ENCODE measurements at regions not wholly inside any gene's neighbourhood (a gene's known extent, or its start where the extent isn't known, plus 50 kb on each side); places are given as distances from the start of the nearest gene placed in this dataset.
"Not testable (repeated sequence)": the region's sequence is repeated elsewhere in the genome, so short reads cannot be mapped to it uniquely, and the experiment has no call there.

GRCh38 chr17:68780596-68780995, 174.6 kb downstream of the ABCA8 start:
- no peak for DNase-seq (ENCODE audit: low read depth in 2 of 2)

GRCh38 chr17:68778726-68779125, 176.5 kb downstream of the ABCA8 start:
- no peak for DNase-seq (ENCODE audit: low read depth in 2 of 2)

GRCh38 chr17:68777856-68778694, 176.9 kb upstream of the FAM20A start:
- no peak for DNase-seq (ENCODE audit: low read depth in 2 of 2)

- DNase-seq (ENCODE audit: low read depth in 2 of 2), result no peak
Observed at GRCh38 chr17:68777243-68777855, 176.2 kb upstream of the FAM20A start.

- DNase-seq (ENCODE audit: low read depth in 2 of 2), result no peak
Observed at GRCh38 chr17:68776451-68776850, 175.3 kb upstream of the FAM20A start.

- DNase-seq (ENCODE audit: low read depth in 2 of 2), result no peak
Observed at GRCh38 chr17:68775969-68776368, 174.8 kb upstream of the FAM20A start.

- DNase-seq (ENCODE audit: low read depth in 2 of 2), result no peak
Observed at GRCh38 chr17:68775318-68775717, 174.2 kb upstream of the FAM20A start.

GRCh38 chr17:68771867-68772515, 170.8 kb upstream of the FAM20A start:
- DNase-seq (ENCODE audit: low read depth in 2 of 2), result no peak

- DNase-seq (ENCODE audit: low read depth in 2 of 2), result no peak
Observed at GRCh38 chr17:68768804-68769203, 167.6 kb upstream of the FAM20A start.

- no peak for DNase-seq (ENCODE audit: low read depth in 2 of 2)
Observed at GRCh38 chr17:68766640-68767039, 165.5 kb upstream of the FAM20A start.

- DNase-seq (ENCODE audit: low read depth in 2 of 2), result no peak
Observed at GRCh38 chr17:68763562-68763961, 162.4 kb upstream of the FAM20A start.

GRCh38 chr17:68762911-68763310, 161.7 kb upstream of the FAM20A start:
- DNase-seq (ENCODE audit: low read depth in 2 of 2), result no peak

- DNase-seq (ENCODE audit: low read depth in 2 of 2), result no peak
Observed at GRCh38 chr17:68760141-68760475, 158.9 kb upstream of the FAM20A start.

- peak; percentile 2 to 19 for DNase-seq (ENCODE audit: low read depth in 2 of 2)
Observed at GRCh38 chr17:68759343-68760140, 158.4 kb upstream of the FAM20A start.

GRCh38 chr17:68759002-68759342, 157.8 kb upstream of the FAM20A start:
- no peak for DNase-seq (ENCODE audit: low read depth in 2 of 2)

GRCh38 chr17:68757866-68758757, 156.9 kb upstream of the FAM20A start:
- DNase-seq (ENCODE audit: low read depth in 2 of 2), result not testable (repeated sequence)

GRCh38 chr17:68753985-68754769, 153.0 kb upstream of the FAM20A start:
- no peak for DNase-seq (ENCODE audit: low read depth in 2 of 2)

GRCh38 chr17:68750208-68750562, 149.0 kb upstream of the FAM20A start:
- no peak for DNase-seq (ENCODE audit: low read depth in 2 of 2)

GRCh38 chr17:68749349-68750207, 148.4 kb upstream of the FAM20A start:
- DNase-seq (ENCODE audit: low read depth in 2 of 2), result no peak

GRCh38 chr17:68748381-68748780, 147.2 kb upstream of the FAM20A start:
- DNase-seq (ENCODE audit: low read depth in 2 of 2), result no peak

All from stimulated activated CD4-positive, alpha-beta T cell treated with anti-CD3 and anti-CD28 coated beads, Interleukin-1b, Interleukin-23, amount 100 ng/mL, for 4 hours (primary cell).